RWPE1 (cell line): ENCODE measurements at regions not wholly inside any gene's neighbourhood (a gene's known extent, or its start where the extent isn't known, plus 50 kb on each side); places are given as distances from the start of the nearest gene placed in this dataset.
A peak's percentile ranks its signal among the peaks of the same experiment; 100 is the strongest.
"Not testable (repeated sequence)": the region's sequence is repeated elsewhere in the genome, so short reads cannot be mapped to it uniquely, and the experiment has no call there.

Source experiments
- CTCF ChIA-PET: fragments of 350-600 bp; sonication (Branson Sonifier 250); formaldehyde crosslinking; extraction: SDS; loops from one replicate; lab custom pipeline; 2021; lab: Yijun Ruan, JAX
- POLR2A ChIA-PET: fragments of 400-600 bp; formaldehyde crosslinking; extraction: SDS; loops from one replicate; lab custom pipeline; 2020; ENCODE audit warnings: antibody characterized with exemption; ENCODE audit not compliant: low non-redundant PET; lab: Yijun Ruan, JAX
- DNase-seq: peaks from one replicate; pipeline ENCODE4 v3.0.0; 2012; ENCODE audit warnings: low spot score
- H3K27ac ChIP-seq: fragments of 450-650 bp; 2 replicates; pipeline ENCODE4 v1.5.1; 2017
- TF ChIP-seq, protein P1 (sequence below): fragments of 450-650 bp; conservative IDR thresholded peaks from 2 replicates; pipeline ENCODE4 v1.5.1; 2017; ENCODE audit warnings: low read depth, mild to moderate bottlenecking

DNA sequence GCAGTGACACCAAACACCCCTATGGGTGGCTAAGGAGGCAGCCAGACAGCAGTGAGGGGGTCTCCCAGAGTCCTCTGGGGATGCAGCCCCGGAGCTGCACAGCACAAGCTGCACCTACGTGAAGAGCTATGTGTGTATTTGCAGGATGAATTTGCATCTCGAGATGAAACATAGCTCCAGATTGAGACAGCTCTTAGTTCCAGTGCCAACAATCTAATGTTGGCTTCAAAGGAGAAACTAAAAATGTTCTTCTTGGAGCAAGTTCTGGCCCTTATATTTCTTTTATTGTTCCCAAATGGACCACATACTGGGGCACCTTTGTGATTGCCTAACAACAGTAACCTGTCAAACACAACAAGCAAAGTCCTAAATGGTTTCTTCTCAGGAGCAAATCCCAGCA, 233.9 kb downstream of the SLC4A3 start:
- DNase-seq = no peak
- ChIA-PET CTCF (interaction anchor here (0.7 kb wide), 1 partner anchor 1893 kb away, joined by 4 read pairs; no protein-coding TSS in a partner anchor), POLR2A (no interaction called here)
- TF ChIP-seq, protein P1, sequence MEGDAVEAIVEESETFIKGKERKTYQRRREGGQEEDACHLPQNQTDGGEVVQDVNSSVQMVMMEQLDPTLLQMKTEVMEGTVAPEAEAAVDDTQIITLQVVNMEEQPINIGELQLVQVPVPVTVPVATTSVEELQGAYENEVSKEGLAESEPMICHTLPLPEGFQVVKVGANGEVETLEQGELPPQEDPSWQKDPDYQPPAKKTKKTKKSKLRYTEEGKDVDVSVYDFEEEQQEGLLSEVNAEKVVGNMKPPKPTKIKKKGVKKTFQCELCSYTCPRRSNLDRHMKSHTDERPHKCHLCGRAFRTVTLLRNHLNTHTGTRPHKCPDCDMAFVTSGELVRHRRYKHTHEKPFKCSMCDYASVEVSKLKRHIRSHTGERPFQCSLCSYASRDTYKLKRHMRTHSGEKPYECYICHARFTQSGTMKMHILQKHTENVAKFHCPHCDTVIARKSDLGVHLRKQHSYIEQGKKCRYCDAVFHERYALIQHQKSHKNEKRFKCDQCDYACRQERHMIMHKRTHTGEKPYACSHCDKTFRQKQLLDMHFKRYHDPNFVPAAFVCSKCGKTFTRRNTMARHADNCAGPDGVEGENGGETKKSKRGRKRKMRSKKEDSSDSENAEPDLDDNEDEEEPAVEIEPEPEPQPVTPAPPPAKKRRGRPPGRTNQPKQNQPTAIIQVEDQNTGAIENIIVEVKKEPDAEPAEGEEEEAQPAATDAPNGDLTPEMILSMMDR = no peak
- H3K27ac ChIP-seq = no peak overlapping the region

DNA sequence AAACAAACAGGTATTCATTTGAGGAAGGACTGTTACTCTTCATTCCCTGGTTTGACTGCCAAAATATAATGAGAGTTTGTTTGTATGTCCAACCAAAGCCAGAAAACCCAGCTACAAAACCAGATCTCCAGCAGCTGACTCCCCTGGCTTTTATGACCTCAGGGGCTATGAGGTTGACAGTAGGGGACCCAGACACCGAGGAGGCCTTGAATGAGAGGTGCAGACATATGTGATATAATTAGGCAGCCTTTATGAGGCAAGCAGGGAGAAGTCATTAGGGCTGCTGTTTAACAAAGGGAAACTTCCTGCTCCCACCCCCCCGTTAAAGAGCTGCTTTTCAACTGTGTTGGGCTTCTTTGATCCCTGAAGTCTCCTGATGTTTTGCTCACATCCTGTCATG, 236.7 kb downstream of the SLC4A3 start:
- POLR2A ChIA-PET = no interaction called here

DNA sequence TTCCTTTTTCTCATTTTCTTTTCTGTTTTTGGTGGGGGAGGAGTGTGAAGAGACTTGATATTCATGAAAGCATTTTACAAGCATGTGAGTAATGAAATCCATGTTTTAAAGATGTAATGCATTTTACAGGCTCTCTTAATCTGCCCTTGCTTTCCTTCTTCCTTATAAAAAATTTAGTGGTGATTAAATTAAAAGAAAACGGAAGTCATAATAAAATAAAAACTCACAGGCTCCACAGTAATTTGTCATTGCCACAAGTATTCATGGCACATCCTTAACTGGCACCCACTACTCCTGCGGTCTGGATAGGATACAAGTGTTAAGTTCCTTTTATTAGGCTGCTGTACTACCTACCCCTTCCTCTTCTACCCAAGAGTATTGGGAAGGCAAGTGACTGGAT, 241.2 kb downstream of the SLC4A3 start:
- no peak overlapping the region for H3K27ac ChIP-seq
- TF ChIP-seq, protein P1 = no peak
- POLR2A ChIA-PET = no interaction called here
- no peak for DNase-seq
- CTCF ChIA-PET = no interaction called here

More for the DNA sequence above, 236.7 kb downstream of the SLC4A3 start:
- H3K27ac ChIP-seq = no peak overlapping the region
- no peak for DNase-seq
- TF ChIP-seq, protein P1 = no peak
- CTCF ChIA-PET = interaction anchor here (0.6 kb wide), 1 partner anchor 200 kb away, joined by 3 read pairs; no protein-coding TSS in a partner anchor

DNA sequence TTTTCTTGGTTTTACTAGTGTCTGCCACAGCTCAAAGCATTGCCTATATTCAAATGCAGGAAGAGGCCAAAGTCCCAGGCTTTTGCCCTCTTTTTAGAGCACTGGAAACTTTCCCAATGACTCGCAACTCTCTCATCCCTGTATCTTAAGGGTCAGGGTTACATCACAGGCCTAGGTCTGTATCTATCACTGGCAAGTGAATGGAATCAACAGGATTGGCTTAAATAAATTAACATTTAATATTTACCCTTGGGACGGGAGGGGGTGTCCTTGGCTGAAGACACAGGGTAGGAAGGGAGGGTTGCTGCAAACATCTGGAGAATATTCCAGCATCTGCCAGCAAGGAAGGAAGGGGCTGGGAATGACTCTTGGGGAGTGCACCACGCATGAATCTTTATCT, 242.6 kb downstream of the SLC4A3 start:
- TF ChIP-seq, protein P1 = no peak
- peak; percentile 17 for DNase-seq
- CTCF ChIA-PET = interaction anchor here (0.5 kb wide), 1 partner anchor 1602 kb away, joined by 3 read pairs; no protein-coding TSS in a partner anchor

DNA sequence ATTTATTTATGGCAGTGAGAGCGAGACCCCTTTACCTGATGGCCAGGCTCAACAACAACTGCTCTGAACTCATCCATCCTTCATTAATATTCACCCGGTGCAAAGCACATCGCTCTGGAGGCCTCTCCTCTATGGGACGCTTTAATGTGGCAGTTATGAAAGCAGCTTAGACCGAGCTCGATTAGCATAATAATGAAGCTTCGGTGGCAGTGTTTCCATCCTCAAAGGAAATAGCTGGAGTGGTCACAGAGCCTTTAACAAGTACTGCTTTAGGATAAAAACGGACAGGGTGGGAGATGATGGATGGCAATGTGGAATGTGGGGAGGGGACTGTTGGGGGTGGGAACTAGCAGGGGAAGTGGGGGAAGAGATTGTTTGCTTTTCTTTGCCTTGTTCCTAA, 243.9 kb downstream of the SLC4A3 start:
- POLR2A ChIA-PET = no interaction called here
- DNase-seq = no peak
- TF ChIP-seq, protein P1 = no peak
- no peak overlapping the region for H3K27ac ChIP-seq
- CTCF ChIA-PET = interaction anchor here (0.5 kb wide), 1 partner anchor 559 kb away, joined by 3 read pairs; no protein-coding TSS in a partner anchor

More for the DNA sequence above, 242.6 kb downstream of the SLC4A3 start:
- POLR2A ChIA-PET = no interaction called here
- no peak overlapping the region for H3K27ac ChIP-seq

DNA sequence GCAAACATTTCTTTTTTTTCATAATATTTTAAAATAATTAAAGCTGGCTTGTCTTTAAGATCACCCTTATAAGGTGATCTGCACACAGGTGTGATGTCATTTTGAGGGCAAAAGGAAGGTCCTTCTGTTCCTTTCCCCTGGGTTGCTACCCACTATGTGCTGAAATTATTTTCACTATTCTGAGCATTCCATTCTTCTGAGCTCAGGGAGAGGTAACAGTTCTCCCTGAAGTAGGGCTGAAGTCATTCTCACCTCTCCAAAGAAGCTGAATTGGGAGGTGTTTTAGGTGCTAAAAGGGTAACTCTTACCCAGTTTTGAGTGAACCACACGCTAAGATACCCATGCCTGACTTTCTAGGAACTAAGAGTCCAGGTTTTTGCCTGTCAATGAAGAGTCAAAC, 247.6 kb downstream of the SLC4A3 start:
- TF ChIP-seq, protein P1 = no peak
- H3K27ac ChIP-seq = no peak overlapping the region
- ChIA-PET CTCF (no interaction called here), POLR2A (no interaction called here)
- no peak for DNase-seq

DNA sequence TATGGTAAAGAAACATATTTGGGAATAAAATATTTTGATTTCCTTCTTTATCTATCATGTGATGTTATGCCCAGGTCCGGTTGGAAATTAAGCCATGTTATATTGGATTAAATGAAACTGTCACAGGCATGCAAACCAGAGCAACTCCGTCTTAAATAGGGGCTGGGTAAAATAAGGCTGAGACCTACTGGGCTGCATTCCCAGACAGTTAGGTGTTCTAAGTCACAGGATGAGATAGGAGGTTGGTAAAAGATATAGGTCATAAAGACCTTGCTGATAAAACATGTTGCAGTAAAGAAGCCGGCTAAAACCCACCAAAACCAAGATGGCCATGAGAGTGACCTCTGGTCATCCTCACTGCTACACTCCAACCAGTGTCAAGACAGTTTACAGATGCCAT, 248.6 kb downstream of the SLC4A3 start:
- CTCF ChIA-PET, H3K27ac ChIP-seq, POLR2A ChIA-PET, DNase-seq: not testable (repeated sequence)
